Sigmoid colon (tissue), 4 donors: ENCODE measurements at regions not wholly inside any gene's neighbourhood (a gene's known extent, or its start where the extent isn't known, plus 50 kb on each side); places are given as distances from the start of the nearest gene placed in this dataset.

Source experiments
- CTCF ChIP-seq, 4 experiments: fragments of 450-650 bp in 3 of 4; fragments of 200-600 bp in 1 of 4; IDR thresholded peaks; one replicate each; pipeline ENCODE4 v1.5.1; 2016 to 2019; ENCODE audit warnings: antibody characterized with exemption in 4 of 4, mild to moderate bottlenecking in 3 of 4, moderate library complexity in 2 of 4
- EP300 ChIP-seq, 4 donors: sonication (generic); formaldehyde crosslinking; IDR thresholded peaks; one replicate each; pipeline ENCODE4 v1.6.1; 2017; ENCODE audit warnings: antibody characterized with exemption in 4 of 4
- POLR2A ChIP-seq, 2 donors: fragments of 450-650 bp; IDR thresholded peaks; one replicate each; pipeline ENCODE4 v1.6.1; 2016; ENCODE audit warnings: antibody characterized with exemption in 2 of 2, mild to moderate bottlenecking in 2 of 2, moderate library complexity in 2 of 2
- POLR2AphosphoS5 ChIP-seq, 4 donors: sonication (generic); formaldehyde crosslinking; IDR thresholded peaks; one replicate each; pipeline ENCODE4 v1.6.1; 2017; ENCODE audit warnings: antibody characterized with exemption in 4 of 4

GRCh38 chr12:47396902-47397663 is 308.7 kb downstream of the RPAP3 start:
- TF ChIP-seq POLR2A (IDR thresholded peaks at IDR 0.05) (no peak), POLR2AphosphoS5 (IDR thresholded peaks at IDR 0.05) (no peak), CTCF (IDR thresholded peaks at IDR 0.05) (no peak), EP300 (IDR thresholded peaks at IDR 0.05) (no peak)
